HG03575 (cell line): ENCODE measurements at regions not wholly inside any gene's neighbourhood (a gene's known extent, or its start where the extent isn't known, plus 50 kb on each side); places are given as distances from the start of the nearest gene placed in this dataset.
"Not testable (repeated sequence)": the region's sequence is repeated elsewhere in the genome, so short reads cannot be mapped to it uniquely, and the experiment has no call there.

Source experiments
- ATAC-seq: cut with Tn5 transposase; IDR thresholded peaks from one replicate; pipeline ENCODE4 v1.9.1; 2021; ENCODE audit not compliant: unreplicated experiment, insufficient number of reproducible peaks, low FRiP score; ENCODE audit errors: extremely low read depth

GRCh38 chr2:224190234-224190935, 151.3 kb upstream of the SERPINE2 start:
- ATAC-seq: no peak

GRCh38 chr2:224187220-224187619, 148.1 kb upstream of the SERPINE2 start:
- no peak for ATAC-seq

GRCh38 chr2:224185023-224185601, 146.0 kb upstream of the SERPINE2 start:
- no peak for ATAC-seq

- no peak for ATAC-seq
Observed at GRCh38 chr2:224183086-224183485, 144.0 kb upstream of the SERPINE2 start.

- ATAC-seq: no peak
Observed at GRCh38 chr2:224182498-224182897, 143.4 kb upstream of the SERPINE2 start.

GRCh38 chr2:224181534-224182155, 142.6 kb upstream of the SERPINE2 start:
- no peak for ATAC-seq

GRCh38 chr2:224180810-224181209, 141.7 kb upstream of the SERPINE2 start:
- no peak for ATAC-seq

GRCh38 chr2:224178056-224178455, 139.0 kb upstream of the SERPINE2 start:
- no peak for ATAC-seq

- no peak for ATAC-seq
Observed at GRCh38 chr2:224175538-224175937, 136.5 kb upstream of the SERPINE2 start.

- no peak for ATAC-seq
Observed at GRCh38 chr2:224174990-224175389, 135.9 kb upstream of the SERPINE2 start.

- ATAC-seq: no peak
Observed at GRCh38 chr2:224174521-224174920, 135.4 kb upstream of the SERPINE2 start.

GRCh38 chr2:224173933-224174332, 134.8 kb upstream of the SERPINE2 start:
- no peak for ATAC-seq

- ATAC-seq: no peak
Observed at GRCh38 chr2:224173210-224173609, 134.1 kb upstream of the SERPINE2 start.

GRCh38 chr2:224171226-224171625, 132.1 kb upstream of the SERPINE2 start:
- ATAC-seq: no peak

- no peak for ATAC-seq
Observed at GRCh38 chr2:224169847-224170246, 130.8 kb upstream of the SERPINE2 start.

- ATAC-seq: not testable (repeated sequence)
Observed at GRCh38 chr2:224167781-224168180, 128.7 kb upstream of the SERPINE2 start.

- ATAC-seq: no peak
Observed at GRCh38 chr2:224166654-224167053, 127.6 kb upstream of the SERPINE2 start.

GRCh38 chr2:224165901-224166319, 126.8 kb upstream of the SERPINE2 start:
- no peak for ATAC-seq

- no peak for ATAC-seq
Observed at GRCh38 chr2:224163566-224164307, 124.7 kb upstream of the SERPINE2 start.

- ATAC-seq: no peak
Observed at GRCh38 chr2:224162122-224162521, 123.0 kb upstream of the SERPINE2 start.
